ENCODE measurements at regions not wholly inside any gene's neighbourhood (a gene's known extent, or its start where the extent isn't known, plus 50 kb on each side); places are given as distances from the start of the nearest gene placed in this dataset.

- H4K20me1 ChIP-seq (replicated peaks; ENCODE audit: control insufficient read depth, insufficient read depth, low read length): no peaks in the 10 kb centered on the region
- TF ChIP-seq ZNF175 (CRISPR knock-in tag; IDR thresholded peaks at IDR 0.05; ENCODE audit: low read depth) (no peak), ERF (CRISPR knock-in tag; IDR thresholded peaks at IDR 0.05) (no peak), ZFP36 (IDR thresholded peaks at IDR 0.05; ENCODE audit: low read depth, low read length, partially characterized antibody) (no peak), NR3C1 (CRISPR knock-in tag; IDR thresholded peaks at IDR 0.05) (no peak)
- in situ Hi-C loops (cut with MboI) (no loop called here), intact Hi-C loops (cut with micrococcal nuclease) (no loop called here)
- CTCF ChIA-PET (ENCODE audit: low intra/inter-chr PET ratio): no interaction called here
- H3K79me2 ChIP-seq (ENCODE audit: control insufficient read depth, insufficient read depth, low read length): no peaks in the 10 kb centered on the region
- H3K27ac ChIP-seq (ENCODE audit: extremely low read depth, low read depth, low read length): no peak overlapping the region
- no peak for DNase-seq (ENCODE audit: extremely low read depth in 1 of 4, low spot score in 3 of 4)
- H3K9ac ChIP-seq (ENCODE audit: insufficient read depth in 1 of 2, low read depth in 2 of 2, low read length in 2 of 2): no peak overlapping the region
- no peak for ATAC-seq
- H3K9me1 ChIP-seq (ENCODE audit: control insufficient read depth, insufficient read depth, low read length): no peaks in the 10 kb centered on the region
- no peaks in the 10 kb centered on the region for H3K36me3 ChIP-seq (ENCODE audit: control insufficient read depth, insufficient read depth, low read length)
- no peak overlapping the region for H3K4me2 ChIP-seq (ENCODE audit: insufficient read depth, low read length)
- no peaks in the 10 kb centered on the region for H3K4me1 ChIP-seq (replicated peaks in 1 of 2; ENCODE audit: control insufficient read depth in 2 of 2, insufficient read depth in 2 of 2, low read length in 2 of 2)
- 0% methylated on average over 1 of the region's 1 CpG for WGBS (ENCODE audit: insufficient coverage, low coverage, missing lambda C conversion rate)
- no peak overlapping the region for H2AFZ ChIP-seq (ENCODE audit: low read depth, low read length)
- H3K4me3 ChIP-seq: no peak overlapping the region
- no peaks in the 10 kb centered on the region for H3K27me3 ChIP-seq (ENCODE audit: control insufficient read depth in 2 of 2, insufficient read depth in 2 of 2, low read length in 2 of 2)
- POLR2A ChIA-PET: no interaction called here
- H3K9me3 ChIP-seq (replicated peaks; ENCODE audit: control insufficient read depth, insufficient read depth, low read depth, low read length): no peaks in the 10 kb centered on the region
- no peak for FAIRE-seq
- BruUV-seq (replicated peaks): no TSS peak
Observed at GRCh38 chr4:107349266-107349665, 313.2 kb upstream of the DKK2 start.

DNA sequence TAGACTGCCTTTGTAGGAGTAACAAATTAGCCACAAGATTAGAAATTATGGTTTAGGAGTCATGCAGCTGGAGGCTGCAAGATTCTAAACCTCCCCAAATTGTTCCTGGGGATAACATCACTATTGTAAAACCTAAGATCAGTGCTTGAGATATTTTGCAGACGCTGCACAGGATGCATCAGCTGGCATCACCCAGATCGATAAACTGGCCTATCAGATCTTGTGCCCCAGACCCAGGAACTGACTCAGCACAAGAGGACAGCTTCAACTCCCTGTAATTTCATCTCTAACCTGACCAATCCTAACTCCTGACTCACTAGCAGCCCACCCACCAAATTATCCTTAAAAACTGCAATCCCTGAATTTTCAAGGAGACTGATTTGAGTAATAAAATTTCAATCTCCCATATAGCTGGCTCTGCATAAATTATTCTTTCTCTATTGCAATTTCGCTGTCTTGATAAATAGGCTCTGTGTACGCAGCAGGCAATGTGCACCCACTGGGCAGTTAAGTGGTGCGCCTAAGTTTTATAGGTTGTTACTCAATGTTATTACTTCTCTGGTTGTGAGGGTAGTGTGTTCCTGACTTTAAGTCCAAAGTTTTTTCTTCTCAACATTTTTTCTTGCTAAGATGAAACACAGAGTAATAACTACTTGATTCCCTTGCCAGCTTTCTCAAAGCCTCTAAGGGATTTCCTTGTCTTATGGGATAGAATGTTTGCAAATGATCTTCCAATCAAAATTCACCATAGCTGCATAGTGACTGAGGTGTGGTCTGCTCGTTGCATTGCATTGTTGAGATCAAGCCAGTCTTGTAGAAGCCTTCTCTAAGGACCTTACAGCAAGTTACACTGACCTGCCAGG is 312.3 kb upstream of the DKK2 start:
- Histone ChIP-seq H3K9me1 (ENCODE audit: control insufficient read depth, insufficient read depth, low read length) (no peaks in the 10 kb centered on the region), H4K20me1 (replicated peaks; ENCODE audit: control insufficient read depth, insufficient read depth, low read length) (no peaks in the 10 kb centered on the region), H3K27ac (ENCODE audit: extremely low read depth, low read depth, low read length) (no peak overlapping the region), H3K79me2 (ENCODE audit: control insufficient read depth, insufficient read depth, low read length) (no peaks in the 10 kb centered on the region), H3K27me3 (ENCODE audit: control insufficient read depth in 2 of 2, insufficient read depth in 2 of 2, low read length in 2 of 2) (no peaks in the 10 kb centered on the region), H3K4me1 (replicated peaks in 1 of 2; ENCODE audit: control insufficient read depth in 2 of 2, insufficient read depth in 2 of 2, low read length in 2 of 2) (no peaks in the 10 kb centered on the region), H3K36me3 (ENCODE audit: control insufficient read depth, insufficient read depth, low read length) (no peaks in the 10 kb centered on the region), H3K4me3 (no peak overlapping the region), H2AFZ (ENCODE audit: low read depth, low read length) (no peak overlapping the region), H3K9me3 (replicated peaks; ENCODE audit: control insufficient read depth, insufficient read depth, low read depth, low read length) (no peaks in the 10 kb centered on the region), H3K9ac (ENCODE audit: insufficient read depth in 1 of 2, low read depth in 2 of 2, low read length in 2 of 2) (no peak overlapping the region), H3K4me2 (ENCODE audit: insufficient read depth, low read length) (no peak overlapping the region)
- ChIA-PET POLR2A (no interaction called here), CTCF (ENCODE audit: low intra/inter-chr PET ratio) (no interaction called here)
- DNase-seq (ENCODE audit: extremely low read depth in 1 of 4, low spot score in 3 of 4) (no peak), FAIRE-seq (no peak), ATAC-seq (no peak)
- intact Hi-C loops (cut with micrococcal nuclease): no loop called here
- no TSS peak for BruUV-seq (replicated peaks)
- 2% methylated on average over 6 of the region's 6 CpGs for WGBS (ENCODE audit: insufficient coverage, low coverage, missing lambda C conversion rate)
- in situ Hi-C loops (cut with MboI): no loop called here
- TF ChIP-seq ZFPM2 (CRISPR knock-in tag; IDR thresholded peaks at IDR 0.05): no peak
- no peak for TF ChIP-seq TCF7L2 (IDR thresholded peaks at IDR 0.05; ENCODE audit: low read depth, low read length)
- TF ChIP-seq, protein P1, sequence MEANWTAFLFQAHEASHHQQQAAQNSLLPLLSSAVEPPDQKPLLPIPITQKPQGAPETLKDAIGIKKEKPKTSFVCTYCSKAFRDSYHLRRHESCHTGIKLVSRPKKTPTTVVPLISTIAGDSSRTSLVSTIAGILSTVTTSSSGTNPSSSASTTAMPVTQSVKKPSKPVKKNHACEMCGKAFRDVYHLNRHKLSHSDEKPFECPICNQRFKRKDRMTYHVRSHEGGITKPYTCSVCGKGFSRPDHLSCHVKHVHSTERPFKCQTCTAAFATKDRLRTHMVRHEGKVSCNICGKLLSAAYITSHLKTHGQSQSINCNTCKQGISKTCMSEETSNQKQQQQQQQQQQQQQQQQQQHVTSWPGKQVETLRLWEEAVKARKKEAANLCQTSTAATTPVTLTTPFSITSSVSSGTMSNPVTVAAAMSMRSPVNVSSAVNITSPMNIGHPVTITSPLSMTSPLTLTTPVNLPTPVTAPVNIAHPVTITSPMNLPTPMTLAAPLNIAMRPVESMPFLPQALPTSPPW (CRISPR knock-in tag; IDR thresholded peaks at IDR 0.05): no peak
- TF ChIP-seq JUND (IDR thresholded peaks at IDR 0.05; ENCODE audit: borderline replicate concordance, low read depth, low read length): no peak
- TF ChIP-seq JUND (tag; IDR thresholded peaks at IDR 0.05; ENCODE audit: borderline replicate concordance, low read depth, low read length): no peak
- no peak for TF ChIP-seq SP1 (CRISPR knock-in tag; IDR thresholded peaks at IDR 0.05)
- TF ChIP-seq SP2 (IDR thresholded peaks at IDR 0.05; ENCODE audit: extremely low read depth, low read depth, low read length, poor library complexity, severe bottlenecking): no peak
- TF ChIP-seq ASH1L (IDR thresholded peaks at IDR 0.05; ENCODE audit: borderline replicate concordance, low read depth, partially characterized antibody): no peak
- TF ChIP-seq RAD51 (IDR thresholded peaks at IDR 0.05; ENCODE audit: borderline replicate concordance, low read depth): no peak
- no peak for TF ChIP-seq PTBP1 (IDR thresholded peaks at IDR 0.05; ENCODE audit: low read depth, low read length)
- no peak for TF ChIP-seq CSDE1 (IDR thresholded peaks at IDR 0.05)

All from K562 (cell line).